ENCODE measurements at regions not wholly inside any gene's neighbourhood (a gene's known extent, or its start where the extent isn't known, plus 50 kb on each side); places are given as distances from the start of the nearest gene placed in this dataset.

GRCh38 chr3:70501561-70501960, 189.1 kb upstream of the MDFIC2 start:
- Histone ChIP-seq H3K36me3 (ENCODE audit: control insufficient read depth in 2 of 2, extremely low read depth in 1 of 2, insufficient read depth in 2 of 2, low read length in 2 of 2) (no peaks in the 10 kb centered on the region), H4K20me1 (replicated peaks; ENCODE audit: control insufficient read depth, extremely low read depth, insufficient read depth, low read length) (no peaks in the 10 kb centered on the region), H3K27ac (ENCODE audit: insufficient read depth, low read depth, low read length) (no peak overlapping the region), H3K9me1 (replicated peaks; ENCODE audit: control insufficient read depth, extremely low read depth, insufficient read depth, low read length) (no peaks in the 10 kb centered on the region), H3K4me3 (replicated peaks in 1 of 3; ENCODE audit: insufficient read depth in 1 of 3, low read depth in 1 of 3, low read length in 3 of 3) (no peak overlapping the region), H3K9me3 (replicated peaks; ENCODE audit: control insufficient read depth, insufficient read depth, low read length) (no peaks in the 10 kb centered on the region), H3K79me2 (ENCODE audit: control insufficient read depth, insufficient read depth, low read length) (no peaks in the 10 kb centered on the region), H2AFZ (ENCODE audit: low read depth, low read length) (no peak overlapping the region), H3K27me3 (ENCODE audit: control insufficient read depth in 2 of 2, insufficient read depth in 2 of 2, low read length in 2 of 2) (peaks cover 0 to 3% of the 10 kb centered on the region in 2 experiments), H3K4me2 (ENCODE audit: insufficient read depth, low read length) (no peak overlapping the region), H3K9ac (replicated peaks; ENCODE audit: extremely low read depth, insufficient read depth, low read length) (no peak overlapping the region), H3K4me1 (ENCODE audit: control insufficient read depth, extremely low read depth, insufficient read depth, low read length) (no peaks in the 10 kb centered on the region)
- no peak for FAIRE-seq
- ChIA-PET POLR2A (no interaction called here), CTCF (no interaction called here)
- intact Hi-C loops (cut with micrococcal nuclease) (no loop called here), dilution Hi-C loops (cut with MboI; ENCODE audit: extremely low pct_ligation_motif_present, low sequenced_read_pairs) (no loop called here)
- DNase-seq (ENCODE audit: low read depth, low spot score) = no peak
- TF ChIP-seq FOS (IDR thresholded peaks at IDR 0.05; ENCODE audit: borderline replicate concordance, insufficient read depth, low read length) = no peak
- no peak for TF ChIP-seq POLR2AphosphoS5 (IDR thresholded peaks at IDR 0.05; ENCODE audit: insufficient read depth, low read depth, low read length)
- TF ChIP-seq GATA2 (IDR thresholded peaks at IDR 0.05; ENCODE audit: insufficient read depth, insufficient read length, low read depth, low read length) = no peak
- no peak for TF ChIP-seq MAX (IDR thresholded peaks at IDR 0.05; ENCODE audit: insufficient read depth, insufficient read length)
- TF ChIP-seq MYC (IDR thresholded peaks at IDR 0.05; ENCODE audit: low read depth, low read length) = no peak
- no peak for TF ChIP-seq EZH2 (IDR thresholded peaks at IDR 0.05; ENCODE audit: borderline replicate concordance, low read depth, low read length, severe bottlenecking)
- TF ChIP-seq JUN (IDR thresholded peaks at IDR 0.05; ENCODE audit: borderline replicate concordance, insufficient read depth, insufficient read length, low read depth) = no peak
- TF ChIP-seq POLR2A (IDR thresholded peaks at IDR 0.05; ENCODE audit: low read depth, low read length) = no peak
- no peak for TF ChIP-seq CTCF (IDR thresholded peaks at IDR 0.05; ENCODE audit: extremely low read depth in 1 of 2, insufficient read depth in 1 of 2, low read depth in 1 of 2, low read length in 2 of 2)
- no TSS peak for BruUV-seq (replicated peaks)

Data from endothelial cell of umbilical vein (primary cell).